ENCODE measurements at regions not wholly inside any gene's neighbourhood (a gene's known extent, or its start where the extent isn't known, plus 50 kb on each side); places are given as distances from the start of the nearest gene placed in this dataset.

DNA sequence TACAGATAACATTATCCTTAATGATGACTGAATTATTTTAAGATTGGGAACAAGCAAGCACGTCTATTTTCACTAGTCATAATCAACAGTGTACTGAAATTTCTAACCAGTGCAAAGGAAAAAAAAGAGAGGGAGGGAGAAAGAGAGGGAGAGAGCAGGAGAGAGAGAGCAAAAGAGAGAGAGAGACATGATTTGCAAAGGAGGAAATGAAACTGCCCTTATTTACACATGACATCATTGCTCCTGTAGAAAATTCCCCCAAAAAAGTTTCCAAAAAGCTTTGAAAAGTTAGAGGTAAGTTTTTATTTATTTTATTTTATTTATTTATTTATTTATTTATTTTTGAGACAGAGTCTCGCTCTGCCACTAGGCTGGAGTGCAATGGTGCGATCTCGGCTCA lies 355.3 kb upstream of the CELF4 start:
- TF ChIP-seq TAF1 (IDR thresholded peaks at IDR 0.05; ENCODE audit: borderline replicate concordance, insufficient read depth, low read length) (no peak), POLR2AphosphoS5 (IDR thresholded peaks at IDR 0.05; ENCODE audit: low read depth, low read length) (no peak), SIN3A (IDR thresholded peaks at IDR 0.05; ENCODE audit: borderline replicate concordance, insufficient read depth, low read length) (no peak), FOXP2 (optimal IDR thresholded peaks at IDR 0.05; ENCODE audit: borderline replicate concordance, extremely low read depth, extremely low read length, insufficient read depth) (no peak)
- TF ChIP-seq, protein P1, sequence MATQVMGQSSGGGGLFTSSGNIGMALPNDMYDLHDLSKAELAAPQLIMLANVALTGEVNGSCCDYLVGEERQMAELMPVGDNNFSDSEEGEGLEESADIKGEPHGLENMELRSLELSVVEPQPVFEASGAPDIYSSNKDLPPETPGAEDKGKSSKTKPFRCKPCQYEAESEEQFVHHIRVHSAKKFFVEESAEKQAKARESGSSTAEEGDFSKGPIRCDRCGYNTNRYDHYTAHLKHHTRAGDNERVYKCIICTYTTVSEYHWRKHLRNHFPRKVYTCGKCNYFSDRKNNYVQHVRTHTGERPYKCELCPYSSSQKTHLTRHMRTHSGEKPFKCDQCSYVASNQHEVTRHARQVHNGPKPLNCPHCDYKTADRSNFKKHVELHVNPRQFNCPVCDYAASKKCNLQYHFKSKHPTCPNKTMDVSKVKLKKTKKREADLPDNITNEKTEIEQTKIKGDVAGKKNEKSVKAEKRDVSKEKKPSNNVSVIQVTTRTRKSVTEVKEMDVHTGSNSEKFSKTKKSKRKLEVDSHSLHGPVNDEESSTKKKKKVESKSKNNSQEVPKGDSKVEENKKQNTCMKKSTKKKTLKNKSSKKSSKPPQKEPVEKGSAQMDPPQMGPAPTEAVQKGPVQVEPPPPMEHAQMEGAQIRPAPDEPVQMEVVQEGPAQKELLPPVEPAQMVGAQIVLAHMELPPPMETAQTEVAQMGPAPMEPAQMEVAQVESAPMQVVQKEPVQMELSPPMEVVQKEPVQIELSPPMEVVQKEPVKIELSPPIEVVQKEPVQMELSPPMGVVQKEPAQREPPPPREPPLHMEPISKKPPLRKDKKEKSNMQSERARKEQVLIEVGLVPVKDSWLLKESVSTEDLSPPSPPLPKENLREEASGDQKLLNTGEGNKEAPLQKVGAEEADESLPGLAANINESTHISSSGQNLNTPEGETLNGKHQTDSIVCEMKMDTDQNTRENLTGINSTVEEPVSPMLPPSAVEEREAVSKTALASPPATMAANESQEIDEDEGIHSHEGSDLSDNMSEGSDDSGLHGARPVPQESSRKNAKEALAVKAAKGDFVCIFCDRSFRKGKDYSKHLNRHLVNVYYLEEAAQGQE (IDR thresholded peaks at IDR 0.05; ENCODE audit: insufficient read depth in 1 of 2, low read depth in 2 of 2, low read length in 2 of 2): no peak

DNA sequence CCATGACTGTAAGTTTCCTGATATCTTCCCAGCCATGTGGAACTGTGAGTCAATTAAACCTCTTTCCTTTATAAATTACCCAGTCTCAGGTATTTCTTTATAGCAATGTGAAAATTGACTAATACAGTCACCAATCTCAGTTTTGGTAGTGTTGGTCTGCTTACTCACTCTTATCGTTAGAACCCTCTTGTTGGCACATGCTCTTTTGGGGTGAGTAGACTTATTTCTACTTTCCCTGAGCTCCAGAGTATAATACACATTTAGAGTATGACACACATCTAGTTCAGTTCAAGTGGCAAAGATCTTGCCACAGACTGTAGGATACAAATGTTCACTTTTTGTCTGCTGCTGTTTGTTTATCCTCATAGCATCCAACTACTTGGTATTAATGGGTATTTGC lies 347.5 kb upstream of the CELF4 start:
- TF ChIP-seq TAF1 (IDR thresholded peaks at IDR 0.05; ENCODE audit: borderline replicate concordance, insufficient read depth, low read length) (no peak), POLR2AphosphoS5 (IDR thresholded peaks at IDR 0.05; ENCODE audit: low read depth, low read length) (no peak), SIN3A (IDR thresholded peaks at IDR 0.05; ENCODE audit: borderline replicate concordance, insufficient read depth, low read length) (no peak), FOXP2 (optimal IDR thresholded peaks at IDR 0.05; ENCODE audit: borderline replicate concordance, extremely low read depth, extremely low read length, insufficient read depth) (no peak)
- TF ChIP-seq, protein P1 (IDR thresholded peaks at IDR 0.05; ENCODE audit: insufficient read depth in 1 of 2, low read depth in 2 of 2, low read length in 2 of 2): no peak

DNA sequence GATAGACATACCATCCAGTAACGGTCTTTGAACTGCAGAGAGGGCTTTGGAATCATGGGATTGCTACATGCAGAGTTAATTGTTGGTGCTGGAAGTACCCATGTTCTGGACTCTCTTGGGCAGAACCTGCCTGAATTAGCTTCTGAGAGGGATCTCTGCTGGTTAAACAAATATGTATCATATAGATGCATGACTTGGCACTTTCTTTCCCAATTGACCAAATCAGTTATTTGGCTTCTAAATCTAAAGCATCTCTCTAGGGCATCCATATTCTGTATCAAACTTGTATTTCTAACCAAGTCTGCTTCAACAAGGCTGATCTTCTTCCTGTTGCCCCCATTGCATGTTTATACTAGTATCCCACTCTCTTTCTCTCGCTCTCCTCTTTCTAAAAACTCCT lies 336.7 kb upstream of the CELF4 start:
- TF ChIP-seq, protein P1 (IDR thresholded peaks at IDR 0.05; ENCODE audit: insufficient read depth in 1 of 2, low read depth in 2 of 2, low read length in 2 of 2): no peak
- no peak for TF ChIP-seq TAF1 (IDR thresholded peaks at IDR 0.05; ENCODE audit: borderline replicate concordance, insufficient read depth, low read length)
- TF ChIP-seq POLR2AphosphoS5 (IDR thresholded peaks at IDR 0.05; ENCODE audit: low read depth, low read length): no peak
- TF ChIP-seq FOXP2 (optimal IDR thresholded peaks at IDR 0.05; ENCODE audit: borderline replicate concordance, extremely low read depth, extremely low read length, insufficient read depth): no peak
- no peak for TF ChIP-seq SIN3A (IDR thresholded peaks at IDR 0.05; ENCODE audit: borderline replicate concordance, insufficient read depth, low read length)

DNA sequence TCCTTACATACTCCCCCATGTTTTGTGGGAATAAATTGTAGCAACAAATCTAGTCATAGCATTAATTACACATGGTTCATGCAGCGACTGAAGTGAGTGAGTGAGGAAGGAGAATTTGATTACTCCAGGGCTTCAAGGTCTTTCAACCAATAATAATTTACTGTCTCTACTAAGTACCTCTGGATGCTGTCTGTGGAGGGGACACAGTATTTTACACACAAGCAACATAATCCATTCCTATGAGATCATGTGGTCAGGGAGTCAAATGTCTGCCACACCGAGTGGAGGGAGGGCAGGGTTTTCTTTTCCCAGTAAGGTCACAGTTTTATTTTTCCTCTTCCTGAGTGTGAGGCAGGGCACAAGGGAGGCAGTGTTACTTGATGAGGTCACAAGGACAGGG lies 334.7 kb upstream of the CELF4 start:
- TF ChIP-seq POLR2AphosphoS5 (IDR thresholded peaks at IDR 0.05; ENCODE audit: low read depth, low read length): no peak
- TF ChIP-seq FOXP2 (optimal IDR thresholded peaks at IDR 0.05; ENCODE audit: borderline replicate concordance, extremely low read depth, extremely low read length, insufficient read depth): no peak
- TF ChIP-seq TAF1 (IDR thresholded peaks at IDR 0.05; ENCODE audit: borderline replicate concordance, insufficient read depth, low read length): no peak
- TF ChIP-seq SIN3A (IDR thresholded peaks at IDR 0.05; ENCODE audit: borderline replicate concordance, insufficient read depth, low read length): no peak
- TF ChIP-seq, protein P1 (IDR thresholded peaks at IDR 0.05; ENCODE audit: insufficient read depth in 1 of 2, low read depth in 2 of 2, low read length in 2 of 2): no peak

DNA sequence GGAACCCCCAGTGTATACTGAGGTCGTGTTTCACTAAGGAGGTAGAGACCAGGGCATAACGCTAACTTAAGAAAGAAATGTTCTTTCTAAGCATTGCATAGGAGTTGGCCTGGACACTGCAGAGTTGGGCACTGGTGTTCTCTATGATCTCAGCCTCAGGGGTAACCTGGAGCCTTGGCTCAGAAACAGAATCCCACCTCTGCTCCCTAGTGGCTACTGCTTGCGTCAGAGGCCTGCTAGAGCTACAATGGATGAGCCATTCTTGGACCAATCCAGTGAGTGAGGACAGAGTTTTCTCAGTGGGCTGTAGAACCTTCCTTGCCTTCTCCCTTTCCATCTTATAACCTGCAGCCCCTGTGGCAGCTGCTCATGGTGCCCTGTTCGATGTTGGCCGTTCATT lies 324.4 kb upstream of the CELF4 start:
- no peak for TF ChIP-seq SIN3A (IDR thresholded peaks at IDR 0.05; ENCODE audit: borderline replicate concordance, insufficient read depth, low read length)
- no peak for TF ChIP-seq FOXP2 (optimal IDR thresholded peaks at IDR 0.05; ENCODE audit: borderline replicate concordance, extremely low read depth, extremely low read length, insufficient read depth)
- TF ChIP-seq TAF1 (IDR thresholded peaks at IDR 0.05; ENCODE audit: borderline replicate concordance, insufficient read depth, low read length): no peak
- TF ChIP-seq POLR2AphosphoS5 (IDR thresholded peaks at IDR 0.05; ENCODE audit: low read depth, low read length): no peak
- TF ChIP-seq, protein P1 (IDR thresholded peaks at IDR 0.05; ENCODE audit: insufficient read depth in 1 of 2, low read depth in 2 of 2, low read length in 2 of 2): no peak

All from PFSK-1 (cell line).